ENCODE measurements at regions not wholly inside any gene's neighbourhood (a gene's known extent, or its start where the extent isn't known, plus 50 kb on each side); places are given as distances from the start of the nearest gene placed in this dataset.

- TF ChIP-seq RAD21 (conservative IDR thresholded peaks at IDR 0.05) (no peak), MXI1 (conservative IDR thresholded peaks at IDR 0.05; ENCODE audit: poor library complexity, severe bottlenecking) (no peak)
Observed at GRCh38 chr6:167730441-167730840, 96.3 kb upstream of the AFDN start.
